Stomach (tissue), 8 donors: ENCODE measurements at regions not wholly inside any gene's neighbourhood (a gene's known extent, or its start where the extent isn't known, plus 50 kb on each side); places are given as distances from the start of the nearest gene placed in this dataset.
"Not testable (repeated sequence)": the region's sequence is repeated elsewhere in the genome, so short reads cannot be mapped to it uniquely, and the experiment has no call there.

ENCODE experiments used
- DNase-seq, 2 donors: peaks; one replicate each; pipeline versions ENCODE4 v3.0.0 to v3.0.0-alpha.2; 2013 to 2019
- H3K27ac ChIP-seq, 5 donors: fragments of 200-600 bp in 4 of 5; sonication (generic) in 4 of 5; one replicate each; pipeline ENCODE4 v1.5.1; 2013 to 2019; ENCODE audit warnings: mild to moderate bottlenecking in 1 of 5, moderate library complexity in 1 of 5
- H3K27me3 ChIP-seq, 3 donors: fragments of 200-600 bp; sonication (generic); one replicate each; pipeline ENCODE4 v1.5.1; 2017 to 2019; ENCODE audit warnings: mixed run types in 1 of 3
- H3K36me3 ChIP-seq, 4 donors: fragments of 200-600 bp; sonication (generic); 1 replicate in 3 of 4; 2 replicates in 1 of 4; pipeline ENCODE4 v1.5.1; 2016 to 2019
- H3K4me1 ChIP-seq, 4 donors: fragments of 200-600 bp; sonication (generic); one replicate each; pipeline ENCODE4 v1.5.1; 2016 to 2019
- H3K4me3 ChIP-seq, 4 donors: fragments of 200-600 bp; sonication (generic) in 3 of 4; one replicate each; pipeline ENCODE4 v1.5.1; 2016 to 2019; ENCODE audit warnings: mild to moderate bottlenecking in 1 of 4
- H3K9me3 ChIP-seq, 4 donors: fragments of 200-600 bp; sonication (generic); one replicate each; pipeline ENCODE4 v1.5.1; 2016 to 2019
- EP300 ChIP-seq: sonication (generic); formaldehyde crosslinking; IDR thresholded peaks from one replicate; pipeline ENCODE4 v1.6.1; 2017; ENCODE audit warnings: antibody characterized with exemption
- POLR2A ChIP-seq, 4 donors: fragments of 450-650 bp; IDR thresholded peaks; one replicate each; pipeline ENCODE4 v1.6.1; 2016; ENCODE audit warnings: antibody characterized with exemption in 4 of 4, control low read depth in 2 of 4, mild to moderate bottlenecking in 1 of 4, moderate library complexity in 1 of 4
- POLR2AphosphoS5 ChIP-seq, 3 donors: sonication (generic); formaldehyde crosslinking; IDR thresholded peaks; one replicate each; pipeline ENCODE4 v1.6.1; 2016; ENCODE audit warnings: antibody characterized with exemption in 3 of 3
- WGBS, 5 donors: extraction: QIAGEN DNeasy Blood & Tissue Kit in 3 of 5; methylation state at CpG; one replicate each; pipeline versions ENCODE4 v1.1.5 to v1.1.7; 2013 to 2018; 5-methylcytosine and 5-hydroxymethylcytosine counted together
- intact Hi-C: fragments of 100-400 bp; cut with DNase I; formaldehyde crosslinking; loops from one replicate; pipeline ENCODE4 v1.15.1; 2023; ENCODE audit warnings: low total_unique reads
- TF ChIP-seq, protein P1 (sequence below), 7 experiments: fragments of 450-650 bp in 4 of 7; fragments of 200-600 bp in 3 of 7; sonication (generic) in 3 of 7; IDR thresholded peaks; one replicate each; pipeline ENCODE4 v1.5.1; 2016 to 2019; ENCODE audit warnings: antibody characterized with exemption in 7 of 7, control low read depth in 2 of 7, mild to moderate bottlenecking in 1 of 7
- donor health status: healthy with polysubstance abuse.
- donor health status: Bipolar disorder and iron deficiency.
- donor health status: healthy.

DNA sequence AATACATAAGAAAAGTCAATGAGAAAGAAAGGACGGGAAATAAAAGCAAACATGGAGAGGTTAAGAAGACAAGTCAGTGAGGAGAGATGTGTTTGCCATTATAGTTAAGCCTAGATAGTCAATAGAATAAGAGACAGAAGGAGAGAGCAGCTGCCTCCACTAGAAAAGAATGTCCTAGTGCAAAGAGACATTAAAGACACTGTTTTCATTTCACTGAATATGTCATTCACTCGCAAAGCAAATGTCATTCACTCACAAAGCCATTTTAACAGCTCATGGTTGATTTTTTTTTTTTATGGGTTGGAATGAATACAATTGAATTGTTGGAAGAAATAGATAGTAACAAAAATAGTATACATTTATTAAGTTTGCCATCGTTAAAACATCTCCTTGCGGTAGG lies 1007.6 kb downstream of the DNAJB9 start:
- Histone ChIP-seq H3K27me3 (no peaks in the 10 kb centered on the region), H3K4me3 (no peak overlapping the region), H3K36me3 (no peaks in the 10 kb centered on the region), H3K27ac (no peak overlapping the region), H3K9me3 (no peaks in the 10 kb centered on the region), H3K4me1 (no peaks in the 10 kb centered on the region)
- WGBS, 5 donors, result 71 to 91% (median 78%) methylated on average over 4 of the region's 4 CpGs
- TF ChIP-seq POLR2AphosphoS5 (IDR thresholded peaks at IDR 0.05) (no peak), POLR2A (IDR thresholded peaks at IDR 0.05) (no peak)
- TF ChIP-seq, protein P1, sequence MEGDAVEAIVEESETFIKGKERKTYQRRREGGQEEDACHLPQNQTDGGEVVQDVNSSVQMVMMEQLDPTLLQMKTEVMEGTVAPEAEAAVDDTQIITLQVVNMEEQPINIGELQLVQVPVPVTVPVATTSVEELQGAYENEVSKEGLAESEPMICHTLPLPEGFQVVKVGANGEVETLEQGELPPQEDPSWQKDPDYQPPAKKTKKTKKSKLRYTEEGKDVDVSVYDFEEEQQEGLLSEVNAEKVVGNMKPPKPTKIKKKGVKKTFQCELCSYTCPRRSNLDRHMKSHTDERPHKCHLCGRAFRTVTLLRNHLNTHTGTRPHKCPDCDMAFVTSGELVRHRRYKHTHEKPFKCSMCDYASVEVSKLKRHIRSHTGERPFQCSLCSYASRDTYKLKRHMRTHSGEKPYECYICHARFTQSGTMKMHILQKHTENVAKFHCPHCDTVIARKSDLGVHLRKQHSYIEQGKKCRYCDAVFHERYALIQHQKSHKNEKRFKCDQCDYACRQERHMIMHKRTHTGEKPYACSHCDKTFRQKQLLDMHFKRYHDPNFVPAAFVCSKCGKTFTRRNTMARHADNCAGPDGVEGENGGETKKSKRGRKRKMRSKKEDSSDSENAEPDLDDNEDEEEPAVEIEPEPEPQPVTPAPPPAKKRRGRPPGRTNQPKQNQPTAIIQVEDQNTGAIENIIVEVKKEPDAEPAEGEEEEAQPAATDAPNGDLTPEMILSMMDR (IDR thresholded peaks at IDR 0.05), result no peak
- no peak for DNase-seq
- intact Hi-C loops, result no loop called here

DNA sequence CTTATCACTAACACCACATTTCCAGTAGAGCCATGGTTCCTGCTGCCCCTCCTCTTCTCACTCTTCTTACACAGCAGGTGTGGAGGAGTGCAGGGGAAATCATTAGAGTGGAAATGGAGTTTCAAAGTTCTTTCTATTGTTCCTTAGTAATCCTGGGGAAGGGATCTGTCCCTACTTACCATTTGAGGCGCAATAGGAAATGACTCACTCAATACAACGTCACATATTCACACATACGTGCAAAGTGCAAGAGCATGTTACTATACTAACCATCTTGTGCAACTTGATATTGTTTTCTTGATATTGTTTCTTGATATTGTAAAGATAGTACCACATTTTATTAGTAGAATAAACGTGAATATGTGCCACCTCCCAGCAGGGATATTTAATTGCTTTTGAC lies 1010.2 kb downstream of the DNAJB9 start:
- no peak for DNase-seq
- Histone ChIP-seq H3K4me1 (no peaks in the 10 kb centered on the region), H3K9me3 (peaks cover 0 to 16% (median 0%) of the 10 kb centered on the region in 4 donors), H3K27me3 (no peaks in the 10 kb centered on the region), H3K27ac (no peak overlapping the region), H3K36me3 (no peaks in the 10 kb centered on the region), H3K4me3 (no peak overlapping the region)
- intact Hi-C loops, result no loop called here
- WGBS, 5 donors, result 54 to 78% (median 70%) methylated on average over 4 of the region's 4 CpGs
- TF ChIP-seq, protein P1 (IDR thresholded peaks at IDR 0.05), result no peak
- TF ChIP-seq POLR2AphosphoS5 (IDR thresholded peaks at IDR 0.05) (no peak), POLR2A (IDR thresholded peaks at IDR 0.05) (no peak), EP300 (no peak)

DNA sequence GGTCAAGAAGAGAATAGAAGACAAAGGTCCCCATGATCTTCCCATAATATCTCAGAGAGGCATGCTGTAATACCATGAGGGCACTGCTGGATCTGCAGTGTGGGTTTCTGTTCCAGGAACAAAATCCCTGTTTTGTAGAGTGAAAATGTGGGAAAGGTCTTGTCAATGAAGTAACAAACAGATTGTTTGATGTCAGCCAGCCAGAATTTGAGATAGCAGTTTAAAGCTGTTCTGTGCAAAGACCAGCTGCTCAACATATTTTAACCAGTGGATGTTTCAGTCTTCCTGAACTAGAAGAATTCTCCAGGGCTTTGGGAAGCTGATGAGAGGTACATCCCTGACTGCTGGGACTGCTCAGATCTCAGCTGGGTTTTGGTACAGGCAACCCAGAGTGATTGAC lies 1012.5 kb downstream of the DNAJB9 start:
- no peaks in the 10 kb centered on the region for H3K27me3 ChIP-seq
- no peak overlapping the region for H3K4me3 ChIP-seq
- no peaks in the 10 kb centered on the region for H3K36me3 ChIP-seq
- intact Hi-C loops, result no loop called here
- TF ChIP-seq POLR2A (IDR thresholded peaks at IDR 0.05), result no peak
- no peak for TF ChIP-seq POLR2AphosphoS5 (IDR thresholded peaks at IDR 0.05)
- TF ChIP-seq, protein P1 (IDR thresholded peaks at IDR 0.05), result no peak
- TF ChIP-seq EP300, result no peak
- H3K9me3 ChIP-seq, result peaks cover 0 to 24% (median 0%) of the 10 kb centered on the region in 4 donors
- no peak for DNase-seq
- H3K4me1 ChIP-seq, result no peaks in the 10 kb centered on the region
- H3K27ac ChIP-seq, result no peak overlapping the region

DNA sequence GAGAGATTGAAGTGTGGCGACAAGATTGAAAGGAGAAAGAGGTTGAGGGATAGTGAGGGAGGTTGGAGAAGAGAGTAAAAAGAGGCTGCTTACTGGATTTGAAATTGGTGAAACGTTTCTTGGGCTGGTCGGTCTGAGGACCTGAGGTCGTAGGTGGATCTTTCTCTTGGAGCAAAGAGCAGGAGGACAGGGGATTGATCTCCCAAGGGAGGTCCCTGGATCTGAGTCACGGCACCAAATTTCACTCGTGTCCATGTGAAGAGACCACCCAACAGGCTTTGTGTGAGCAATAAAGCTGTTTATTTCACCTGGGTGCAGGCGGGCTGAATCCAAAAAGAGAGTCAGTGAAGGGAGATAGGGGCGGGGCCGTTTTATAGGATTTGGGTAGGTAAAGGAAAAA lies 1027.3 kb downstream of the DNAJB9 start:
- H3K36me3 ChIP-seq, result not testable (repeated sequence)

DNA sequence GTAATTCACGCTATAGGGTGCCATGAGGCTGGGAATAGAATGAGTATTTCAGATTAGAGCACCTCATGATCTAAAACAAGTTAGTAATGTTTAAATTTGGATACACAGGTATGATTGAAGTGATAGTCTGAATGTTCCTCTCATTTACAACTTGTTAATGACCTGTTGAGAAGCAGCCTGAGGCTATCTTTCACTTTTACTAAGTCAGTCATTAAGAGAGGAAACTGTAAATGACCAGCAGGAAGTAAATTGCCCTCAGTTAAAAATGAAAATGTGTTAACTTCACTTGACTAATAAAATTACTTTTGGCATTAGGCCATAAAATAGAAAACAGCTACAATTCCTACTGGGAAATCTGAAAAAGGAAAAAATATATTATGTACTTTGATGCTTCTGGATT lies 1042.0 kb downstream of the DNAJB9 start:
- Histone ChIP-seq H3K4me1 (no peaks in the 10 kb centered on the region), H3K27ac (no peak overlapping the region), H3K4me3 (no peak overlapping the region), H3K36me3 (no peaks in the 10 kb centered on the region), H3K9me3 (no peaks in the 10 kb centered on the region), H3K27me3 (no peaks in the 10 kb centered on the region)
- TF ChIP-seq POLR2AphosphoS5 (IDR thresholded peaks at IDR 0.05) (no peak), POLR2A (IDR thresholded peaks at IDR 0.05) (no peak), EP300 (no peak)
- TF ChIP-seq, protein P1 (IDR thresholded peaks at IDR 0.05), result no peak
- intact Hi-C loops, result no loop called here
- no peak for DNase-seq
- WGBS, 5 donors, result 84 to 97% (median 93%) methylated on average over 1 of the region's 1 CpG

More for the DNA sequence above, 1027.3 kb downstream of the DNAJB9 start:
- DNase-seq, H3K27ac ChIP-seq, H3K27me3 ChIP-seq, H3K4me3 ChIP-seq, H3K9me3 ChIP-seq, intact Hi-C loops, H3K4me1 ChIP-seq: not testable (repeated sequence)
- WGBS, 5 donors, result 79 to 83% (median 82%) methylated on average over 9 of the region's 9 CpGs
